ENCODE measurements at regions not wholly inside any gene's neighbourhood (a gene's known extent, or its start where the extent isn't known, plus 50 kb on each side); places are given as distances from the start of the nearest gene placed in this dataset.

- TF ChIP-seq CTCF (IDR thresholded peaks at IDR 0.05; ENCODE audit: control insufficient read depth, insufficient read depth, low read depth, low read length, missing control alignments) = no peak
- DNase-seq (ENCODE audit: low read depth) = no peak
- H3K4me3 ChIP-seq (ENCODE audit: control insufficient read depth, low read depth, low read length) = no peak overlapping the region
Measured at GRCh38 chr1:62917314-62917713, 133.4 kb downstream of the ATG4C start.

- H3K4me3 ChIP-seq (ENCODE audit: control insufficient read depth, low read depth, low read length) = no peak overlapping the region
- no peak for DNase-seq (ENCODE audit: low read depth)
- no peak for TF ChIP-seq CTCF (IDR thresholded peaks at IDR 0.05; ENCODE audit: control insufficient read depth, insufficient read depth, low read depth, low read length, missing control alignments)
Measured at GRCh38 chr1:62917805-62918204, 133.9 kb downstream of the ATG4C start.

- no peak for TF ChIP-seq CTCF (IDR thresholded peaks at IDR 0.05; ENCODE audit: control insufficient read depth, insufficient read depth, low read depth, low read length, missing control alignments)
Measured at GRCh38 chr1:62918700-62919099, 134.8 kb downstream of the ATG4C start.

GRCh38 chr1:62922006-62922405 is 138.1 kb downstream of the ATG4C start:
- no peak for TF ChIP-seq CTCF (IDR thresholded peaks at IDR 0.05; ENCODE audit: control insufficient read depth, insufficient read depth, low read depth, low read length, missing control alignments)
- H3K4me3 ChIP-seq (ENCODE audit: control insufficient read depth, low read depth, low read length) = no peak overlapping the region
- DNase-seq (ENCODE audit: low read depth) = no peak

More at GRCh38 chr1:62918700-62919099, 134.8 kb downstream of the ATG4C start:
- DNase-seq (ENCODE audit: low read depth) = no peak
- H3K4me3 ChIP-seq (ENCODE audit: control insufficient read depth, low read depth, low read length) = no peak overlapping the region

GRCh38 chr1:62924983-62925790 is 141.3 kb downstream of the ATG4C start:
- no peak overlapping the region for H3K4me3 ChIP-seq (ENCODE audit: control insufficient read depth, low read depth, low read length)
- TF ChIP-seq CTCF (IDR thresholded peaks at IDR 0.05; ENCODE audit: control insufficient read depth, insufficient read depth, low read depth, low read length, missing control alignments) = no peak
- no peak for DNase-seq (ENCODE audit: low read depth)

- peak; percentile 19 for TF ChIP-seq CTCF (IDR thresholded peaks at IDR 0.05; ENCODE audit: control insufficient read depth, insufficient read depth, low read depth, low read length, missing control alignments)
- no peak overlapping the region for H3K4me3 ChIP-seq (ENCODE audit: control insufficient read depth, low read depth, low read length)
- DNase-seq (ENCODE audit: low read depth) = no peak
Measured at GRCh38 chr1:62926681-62927252, 142.8 kb downstream of the ATG4C start.
